GM18870 (cell line): ENCODE measurements at regions not wholly inside any gene's neighbourhood (a gene's known extent, or its start where the extent isn't known, plus 50 kb on each side); places are given as distances from the start of the nearest gene placed in this dataset.
"Not testable (repeated sequence)": the region's sequence is repeated elsewhere in the genome, so short reads cannot be mapped to it uniquely, and the experiment has no call there.

Experiments used
- ATAC-seq: cut with Tn5 transposase; IDR thresholded peaks from one replicate; pipeline ENCODE4 v1.9.1; 2021; ENCODE audit warnings: moderate library complexity; ENCODE audit not compliant: unreplicated experiment

DNA sequence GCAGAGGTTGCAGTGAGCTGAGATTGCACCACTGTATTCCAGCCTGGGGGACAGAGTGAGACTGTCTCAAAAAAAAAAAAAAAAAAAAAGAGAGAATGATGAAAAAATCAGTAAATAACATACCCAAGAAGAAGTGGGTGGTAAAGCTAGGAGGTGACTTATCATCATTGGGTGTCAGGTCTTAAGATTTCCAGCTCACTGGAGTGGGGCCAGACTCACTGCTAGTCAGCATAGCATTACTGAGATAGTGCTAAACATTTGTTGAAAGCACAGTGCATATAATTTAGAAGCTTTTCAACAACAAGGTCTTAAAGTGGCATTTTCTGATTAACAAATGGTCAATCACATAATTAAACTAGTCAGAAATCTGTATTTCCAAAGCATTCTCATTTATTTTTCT lies 221.8 kb upstream of the GYPA start:
- no peak for ATAC-seq

DNA sequence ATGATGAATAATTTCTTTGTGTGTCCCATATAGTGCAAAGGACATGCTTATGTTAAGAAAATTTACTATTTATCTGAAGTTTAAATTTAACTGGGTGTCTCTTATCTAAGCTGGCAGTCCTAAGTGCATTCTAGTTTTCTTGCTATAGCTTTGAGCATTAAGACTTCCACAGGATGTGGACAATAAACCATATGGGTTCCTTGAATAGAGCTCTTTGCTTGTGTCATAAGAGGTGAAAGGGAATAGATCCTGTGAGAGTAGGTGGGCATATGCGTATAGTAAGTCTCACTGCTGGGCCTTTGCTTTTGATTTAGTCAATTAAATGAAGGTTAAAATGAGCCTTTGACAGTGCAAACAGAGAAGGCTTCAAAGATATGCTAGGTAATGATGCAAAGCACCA lies 223.4 kb upstream of the GYPA start:
- ATAC-seq: no peak

DNA sequence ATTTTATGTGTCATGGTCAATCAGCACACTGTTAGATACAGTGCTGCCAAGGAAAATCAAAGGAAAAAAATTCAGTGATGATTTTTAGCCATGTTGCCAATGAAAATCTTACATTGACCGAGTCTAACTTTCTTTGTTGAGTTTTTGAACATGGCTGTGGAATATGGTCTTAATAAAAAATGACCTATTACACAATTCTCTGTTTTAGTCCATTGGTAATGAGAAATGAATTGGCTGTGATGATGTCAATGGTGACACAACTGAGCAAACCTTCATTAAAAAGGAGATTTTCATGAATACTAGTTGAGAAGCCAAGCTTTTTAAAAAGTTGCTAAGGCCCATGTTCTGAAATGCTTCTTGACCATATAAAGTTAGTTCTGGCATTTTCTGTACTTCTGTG lies 225.9 kb upstream of the GYPA start:
- no peak for ATAC-seq

DNA sequence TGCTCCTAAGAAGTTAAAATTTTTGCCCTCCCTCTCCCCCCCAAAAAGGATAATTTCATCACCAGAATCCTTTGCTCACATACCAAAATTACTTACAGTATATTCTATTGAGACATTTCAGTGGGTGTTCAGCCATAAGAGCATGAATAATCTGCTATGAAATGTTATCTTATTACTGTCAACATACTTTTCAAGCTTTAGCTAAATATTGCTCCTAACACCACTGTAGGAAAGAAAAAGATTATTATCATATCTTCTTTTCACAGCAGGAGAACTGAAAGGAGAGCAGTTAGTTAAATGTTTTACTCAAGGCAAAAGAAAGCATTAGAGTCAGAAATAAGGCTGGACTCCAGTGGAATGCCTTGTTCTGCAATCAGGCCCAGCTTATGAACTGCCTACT lies 231.0 kb upstream of the GYPA start:
- no peak for ATAC-seq

DNA sequence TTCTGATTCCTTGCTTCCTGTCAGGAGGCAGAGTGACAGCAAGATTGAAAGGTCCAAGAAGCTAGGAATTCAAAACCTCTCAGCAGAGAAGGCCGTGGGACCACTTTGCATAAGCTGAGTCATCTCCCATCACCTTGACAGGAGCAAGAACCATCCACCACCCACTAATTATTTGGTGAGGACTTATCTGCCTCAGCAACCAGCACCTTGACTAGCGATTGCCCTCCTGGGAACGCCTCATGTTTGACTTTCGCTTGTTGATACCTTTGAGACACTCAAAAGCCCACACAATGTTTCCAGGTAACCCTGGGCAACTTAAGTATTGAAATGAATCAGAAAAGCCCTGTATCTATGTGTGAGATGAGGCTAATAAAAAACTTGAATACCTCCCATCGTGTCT lies 233.5 kb upstream of the GYPA start:
- peak; percentile 88 for ATAC-seq

DNA sequence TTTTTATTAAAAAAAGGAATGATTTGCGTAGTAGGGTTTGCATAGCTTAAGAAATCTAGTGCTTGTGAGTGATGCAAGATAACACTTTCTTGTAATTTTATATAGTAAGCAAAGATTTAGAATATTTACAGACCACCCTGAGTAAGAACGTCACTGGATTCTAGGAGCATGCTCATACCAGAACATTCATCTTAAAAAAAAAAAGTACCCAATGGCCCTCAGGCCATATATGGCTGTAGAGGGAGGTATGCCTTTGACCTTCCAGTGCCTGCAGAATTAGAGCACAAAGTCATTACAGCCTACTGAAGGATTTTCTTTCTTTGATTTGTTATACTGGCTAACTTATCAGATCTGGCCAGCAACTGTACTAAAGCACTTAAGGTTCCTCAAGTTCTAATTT lies 236.3 kb upstream of the GYPA start:
- no peak for ATAC-seq

DNA sequence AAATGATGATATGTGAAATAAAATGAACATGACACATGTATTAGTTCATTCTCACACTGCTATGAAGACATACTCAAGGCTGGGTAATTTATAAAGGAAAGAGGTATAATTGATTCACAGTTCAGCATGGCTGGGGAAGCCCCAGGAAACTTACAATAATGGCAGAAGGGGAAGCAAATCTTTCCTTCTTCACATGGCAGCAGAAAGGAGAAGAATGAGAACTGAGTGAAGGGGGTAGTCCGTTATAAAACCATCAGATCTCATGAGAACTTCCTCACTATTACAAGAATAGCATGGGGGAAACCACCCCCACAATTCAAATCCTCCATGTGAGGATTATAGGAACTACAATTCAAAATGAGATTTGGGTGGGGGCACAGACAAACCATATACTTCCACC lies 243.9 kb upstream of the GYPA start:
- no peak for ATAC-seq

DNA sequence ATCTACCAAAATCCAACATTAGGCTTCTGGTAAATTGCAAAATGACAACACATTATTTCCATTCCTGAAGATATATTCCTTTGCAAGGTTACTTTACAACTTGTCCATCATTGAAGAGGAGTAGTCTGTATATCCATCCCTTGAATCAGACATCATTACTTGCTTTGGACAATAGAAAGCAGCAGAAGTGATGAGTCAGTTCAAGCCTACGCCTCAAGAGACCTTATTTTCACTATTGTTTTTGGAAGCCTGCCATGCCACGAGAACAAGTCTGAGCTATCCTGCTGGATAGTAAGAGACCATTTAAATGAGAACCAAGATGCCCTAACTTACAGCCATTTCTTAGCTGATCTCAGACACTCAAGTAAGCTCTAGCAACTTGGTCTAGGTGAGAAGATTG lies 246.0 kb upstream of the HHIP start:
- peak; percentile 92 for ATAC-seq

GRCh38 chr4:144402176-144402575 lies 243.8 kb upstream of the HHIP start:
- no peak for ATAC-seq

GRCh38 chr4:144402999-144403398 lies 243.0 kb upstream of the HHIP start:
- no peak for ATAC-seq

DNA sequence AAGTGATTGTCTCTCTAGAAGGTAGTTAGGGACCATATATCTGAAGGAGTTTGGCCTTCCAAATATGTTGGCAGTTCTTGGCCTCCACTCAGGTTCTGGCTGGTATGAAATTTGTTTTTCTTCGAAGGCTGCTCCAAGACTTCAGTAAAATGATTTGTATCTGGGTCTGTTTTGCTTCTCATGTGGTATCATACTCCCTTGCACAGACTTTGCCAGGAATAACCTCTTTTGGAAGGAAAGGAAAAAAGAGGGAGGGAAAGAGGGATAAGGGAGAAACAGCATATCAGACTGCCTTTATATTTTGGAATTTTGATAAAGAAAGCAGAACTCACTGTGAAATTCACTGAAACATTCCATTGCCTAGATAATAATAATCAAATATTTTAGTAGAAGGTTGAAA lies 242.1 kb upstream of the HHIP start:
- no peak for ATAC-seq

DNA sequence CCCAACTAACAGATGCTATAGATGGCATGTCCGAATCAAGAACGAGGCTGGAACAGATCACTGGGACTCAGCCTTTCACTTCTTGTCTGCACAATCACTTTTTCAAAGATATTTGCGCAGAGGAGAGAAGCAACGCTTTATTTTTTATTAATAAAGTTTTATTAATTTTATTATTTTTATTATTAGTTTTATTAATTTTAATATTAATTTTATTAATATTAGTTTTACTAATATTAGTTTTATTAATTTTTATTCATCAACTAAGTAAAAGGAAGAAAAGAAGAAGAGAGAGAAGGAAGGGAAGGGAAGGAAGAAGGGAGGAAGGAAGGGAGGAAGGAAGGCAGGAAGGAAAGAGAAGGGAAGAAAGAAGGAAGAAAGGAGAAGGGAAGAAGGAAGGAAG lies 236.4 kb upstream of the HHIP start:
- no peak for ATAC-seq

GRCh38 chr4:144410230-144410783 lies 235.6 kb upstream of the HHIP start:
- no peak for ATAC-seq

GRCh38 chr4:144411119-144411518 lies 234.8 kb upstream of the HHIP start:
- peak; percentile 48 for ATAC-seq

GRCh38 chr4:144411700-144412099 lies 234.3 kb upstream of the HHIP start:
- ATAC-seq: no peak

DNA sequence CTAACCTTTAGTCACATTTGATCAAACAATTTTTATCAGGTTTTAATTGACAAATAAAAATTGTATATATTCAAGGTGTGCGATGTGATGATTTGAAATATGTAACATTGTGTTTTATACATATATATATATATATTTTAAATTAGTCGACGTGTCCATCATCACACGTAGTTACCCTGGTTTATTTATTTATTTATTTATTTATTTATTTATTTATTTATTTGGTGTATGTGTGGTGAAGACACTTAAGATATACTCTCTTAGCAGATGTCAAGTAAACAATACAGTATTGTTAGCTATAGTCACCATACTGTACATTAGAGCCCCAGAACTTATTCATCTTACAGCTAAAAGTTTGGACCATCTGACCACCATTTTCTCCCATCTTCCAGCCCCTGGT lies 224.9 kb upstream of the HHIP start:
- ATAC-seq: no peak

DNA sequence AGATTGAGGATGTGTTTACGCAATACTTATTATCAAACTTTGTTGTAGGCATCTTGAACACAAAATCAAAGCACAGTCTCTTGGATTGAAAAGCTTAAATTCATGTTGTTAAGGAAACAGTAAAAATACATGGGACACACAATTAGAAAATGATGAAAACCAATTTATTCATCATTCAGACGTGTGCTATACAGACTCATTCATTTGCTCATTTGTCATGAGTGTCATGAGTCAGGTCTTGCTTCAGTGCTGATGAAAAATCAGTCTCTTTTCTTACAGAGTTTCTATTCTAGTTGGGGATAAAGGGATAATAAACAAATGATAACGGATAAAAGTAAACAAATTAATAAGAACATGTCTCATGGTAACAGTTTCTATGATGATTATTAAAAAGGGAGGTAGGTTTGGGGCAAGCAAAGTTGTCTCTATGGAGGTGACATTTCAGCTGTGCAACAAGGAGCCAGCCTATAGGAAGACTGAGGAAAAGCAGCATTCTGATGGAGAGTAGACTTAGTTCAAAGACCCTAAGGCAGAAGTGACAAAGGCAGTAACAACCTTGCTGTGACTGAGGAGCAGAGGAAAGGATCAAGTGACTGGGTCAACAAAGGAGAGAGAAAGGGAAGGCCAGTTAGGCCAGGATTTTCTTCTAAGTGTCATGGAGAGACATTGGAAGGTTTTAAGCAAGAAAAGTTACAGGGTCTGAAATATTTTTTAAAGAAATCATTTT lies 224.0 kb upstream of the HHIP start:
- no peak for ATAC-seq

- ATAC-seq: no peak
These were observed 222.0 kb upstream of the HHIP start for GRCh38 chr4:144423930-144424329.

DNA sequence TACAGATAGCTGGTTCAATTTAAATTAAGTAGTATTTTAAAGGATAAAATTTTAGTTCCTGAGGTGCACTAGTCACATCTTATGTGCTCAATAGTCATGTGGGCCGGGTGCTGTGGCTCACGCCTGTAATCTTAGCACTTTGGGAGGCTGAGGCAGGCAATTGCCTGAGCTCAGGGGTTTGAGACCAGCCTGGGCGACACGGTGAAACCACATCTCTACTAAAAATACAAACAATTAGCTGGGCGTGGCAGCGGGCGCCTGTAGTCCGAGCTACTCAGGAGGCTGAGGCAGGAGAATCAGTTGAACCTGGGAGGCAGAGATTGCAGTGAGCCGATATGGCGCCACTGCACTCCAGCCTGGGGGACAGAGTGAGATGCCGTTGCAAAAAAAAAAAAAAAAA lies 219.9 kb upstream of the HHIP start:
- ATAC-seq: not testable (repeated sequence)

DNA sequence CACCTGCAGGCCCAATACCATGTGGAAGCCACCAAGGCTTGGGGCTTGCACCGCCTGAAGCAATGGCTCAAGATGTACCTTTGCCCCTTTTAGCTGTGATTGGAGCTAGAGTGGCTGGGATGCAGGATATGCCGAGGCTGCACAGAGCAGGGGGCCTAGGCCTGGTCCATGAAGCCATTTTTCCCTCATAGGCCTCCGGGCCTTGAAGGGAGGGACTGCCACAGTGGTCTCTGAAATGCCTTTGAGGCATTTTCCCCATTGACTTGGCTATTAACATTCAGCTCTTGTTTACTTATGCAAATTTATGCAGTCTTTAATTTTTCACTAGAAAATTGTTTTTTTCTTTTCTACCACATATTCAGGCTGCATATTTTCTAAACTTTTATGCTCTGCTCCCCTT lies 203.2 kb upstream of the HHIP start:
- no peak for ATAC-seq

- no peak for ATAC-seq
These were observed 196.3 kb upstream of the HHIP start for GRCh38 chr4:144449611-144450010.

DNA sequence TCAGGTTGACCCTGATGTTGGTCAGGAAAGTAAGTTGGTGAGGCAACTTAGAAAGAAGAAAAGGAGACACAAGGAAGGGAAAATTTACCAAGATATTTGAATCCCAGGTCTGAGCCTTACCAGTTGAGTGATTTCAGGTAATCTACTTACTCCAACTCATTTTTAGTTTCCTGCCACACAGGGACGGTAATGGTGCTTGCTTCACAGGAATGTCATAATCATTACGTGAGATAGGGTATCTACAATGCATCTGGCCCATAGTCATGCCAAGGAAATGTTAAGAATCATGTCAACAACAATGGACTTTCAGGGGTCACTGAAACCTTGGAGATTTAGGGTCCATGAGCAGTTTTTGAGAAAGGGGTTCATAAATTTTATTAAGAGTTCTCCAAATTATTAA lies 195.4 kb upstream of the HHIP start:
- ATAC-seq: no peak
